Panc1 (cell line): ENCODE measurements at regions not wholly inside any gene's neighbourhood (a gene's known extent, or its start where the extent isn't known, plus 50 kb on each side); places are given as distances from the start of the nearest gene placed in this dataset.

Experiments used
- CTCF ChIP-seq: fragments of 450-650 bp; IDR thresholded peaks from 2 replicates; pipeline ENCODE4 v1.5.1; 2017; ENCODE audit warnings: mild to moderate bottlenecking
- POLR2AphosphoS5 ChIP-seq: IDR thresholded peaks from 2 replicates; pipeline ENCODE4 v1.6.1; 2012; ENCODE audit warnings: mild to moderate bottlenecking, low read depth, low read length, moderate library complexity
- REST ChIP-seq, 2 experiments: IDR thresholded peaks; 2 replicates each; pipeline ENCODE4 v1.6.1; 2011 to 2012; ENCODE audit warnings: low read depth in 2 of 2, control low read depth in 1 of 2, low read length in 1 of 2, mild to moderate bottlenecking in 1 of 2, moderate library complexity in 1 of 2; ENCODE audit not compliant: insufficient read depth in 1 of 2

DNA sequence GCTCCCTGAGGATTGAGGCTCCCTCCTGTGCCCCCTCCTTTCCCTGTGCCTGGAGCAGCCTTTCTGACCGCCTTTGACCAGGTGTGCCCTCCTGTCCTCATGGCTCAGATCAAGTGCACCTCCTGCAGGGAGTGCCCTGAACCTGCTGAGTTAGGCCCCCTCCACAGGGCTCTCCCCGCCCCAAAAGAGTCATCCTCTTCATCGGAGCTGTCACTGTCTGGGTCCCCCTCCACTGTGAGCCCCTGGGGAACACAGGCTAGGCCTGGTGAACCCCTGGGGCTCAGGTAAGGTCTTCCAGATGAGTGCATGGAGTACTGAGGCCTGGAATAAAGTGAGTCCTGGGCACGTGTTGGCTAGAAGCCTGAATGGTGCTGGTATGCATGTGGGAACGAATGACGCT, 173.5 kb downstream of the INHBB start:
- TF ChIP-seq REST (IDR thresholded peaks at IDR 0.05; ENCODE audit: insufficient read depth in 1 of 2, low read depth in 2 of 2, low read length in 1 of 2) (no peak), POLR2AphosphoS5 (no peak), CTCF (no peak)
